DND-41 (cell line): ENCODE measurements at regions not wholly inside any gene's neighbourhood (a gene's known extent, or its start where the extent isn't known, plus 50 kb on each side); places are given as distances from the start of the nearest gene placed in this dataset.
A peak's percentile ranks its signal among the peaks of the same experiment; 100 is the strongest.

Experiments used
- EZH2 ChIP-seq: IDR thresholded peaks from 3 replicates; pipeline ENCODE4 v1.6.1; 2012; ENCODE audit warnings: borderline replicate concordance, low read depth, mild to moderate bottlenecking, moderate library complexity, low read length, inconsistent platforms; ENCODE audit not compliant: severe bottlenecking
- TF ChIP-seq, protein P1 (sequence below): IDR thresholded peaks from 2 replicates; pipeline ENCODE4 v1.5.1; 2012; ENCODE audit warnings: borderline replicate concordance, low read length, moderate library complexity, mild to moderate bottlenecking; ENCODE audit not compliant: poor library complexity, severe bottlenecking; ENCODE audit errors: extremely low read depth

DNA sequence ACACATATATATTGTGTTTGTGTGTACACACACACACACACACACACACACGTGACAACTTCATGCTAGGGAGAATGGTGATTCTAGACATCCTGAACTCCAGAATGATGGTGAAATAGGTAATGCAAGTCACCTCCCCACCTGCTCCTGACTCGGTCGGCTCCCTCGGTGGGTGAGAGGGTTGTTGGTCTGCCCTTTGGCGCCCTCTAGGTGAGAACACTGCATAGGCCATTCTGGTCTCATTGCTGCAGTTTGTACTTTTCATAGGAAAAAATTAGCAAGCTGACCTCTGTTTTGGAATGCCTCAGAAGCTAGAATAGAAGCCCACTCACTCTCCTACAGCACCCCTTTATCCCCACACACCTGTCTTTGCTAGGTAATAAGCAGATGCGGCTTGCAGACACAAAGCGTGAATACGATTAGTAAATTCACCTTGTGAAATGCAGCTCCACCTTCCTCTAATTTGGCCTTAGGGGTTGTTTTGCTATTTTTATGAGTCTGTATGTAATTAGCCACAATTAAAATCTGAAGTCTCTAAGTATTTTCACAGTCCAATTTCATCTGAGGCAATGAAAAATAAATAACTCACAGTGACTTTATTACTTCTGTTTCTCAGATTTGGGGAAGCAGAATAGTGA lies 130.0 kb upstream of the KCNJ15 start:
- TF ChIP-seq, protein P1, sequence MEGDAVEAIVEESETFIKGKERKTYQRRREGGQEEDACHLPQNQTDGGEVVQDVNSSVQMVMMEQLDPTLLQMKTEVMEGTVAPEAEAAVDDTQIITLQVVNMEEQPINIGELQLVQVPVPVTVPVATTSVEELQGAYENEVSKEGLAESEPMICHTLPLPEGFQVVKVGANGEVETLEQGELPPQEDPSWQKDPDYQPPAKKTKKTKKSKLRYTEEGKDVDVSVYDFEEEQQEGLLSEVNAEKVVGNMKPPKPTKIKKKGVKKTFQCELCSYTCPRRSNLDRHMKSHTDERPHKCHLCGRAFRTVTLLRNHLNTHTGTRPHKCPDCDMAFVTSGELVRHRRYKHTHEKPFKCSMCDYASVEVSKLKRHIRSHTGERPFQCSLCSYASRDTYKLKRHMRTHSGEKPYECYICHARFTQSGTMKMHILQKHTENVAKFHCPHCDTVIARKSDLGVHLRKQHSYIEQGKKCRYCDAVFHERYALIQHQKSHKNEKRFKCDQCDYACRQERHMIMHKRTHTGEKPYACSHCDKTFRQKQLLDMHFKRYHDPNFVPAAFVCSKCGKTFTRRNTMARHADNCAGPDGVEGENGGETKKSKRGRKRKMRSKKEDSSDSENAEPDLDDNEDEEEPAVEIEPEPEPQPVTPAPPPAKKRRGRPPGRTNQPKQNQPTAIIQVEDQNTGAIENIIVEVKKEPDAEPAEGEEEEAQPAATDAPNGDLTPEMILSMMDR = peak; percentile 90
- no peak for TF ChIP-seq EZH2
